ENCODE measurements at regions not wholly inside any gene's neighbourhood (a gene's known extent, or its start where the extent isn't known, plus 50 kb on each side); places are given as distances from the start of the nearest gene placed in this dataset.

DNA sequence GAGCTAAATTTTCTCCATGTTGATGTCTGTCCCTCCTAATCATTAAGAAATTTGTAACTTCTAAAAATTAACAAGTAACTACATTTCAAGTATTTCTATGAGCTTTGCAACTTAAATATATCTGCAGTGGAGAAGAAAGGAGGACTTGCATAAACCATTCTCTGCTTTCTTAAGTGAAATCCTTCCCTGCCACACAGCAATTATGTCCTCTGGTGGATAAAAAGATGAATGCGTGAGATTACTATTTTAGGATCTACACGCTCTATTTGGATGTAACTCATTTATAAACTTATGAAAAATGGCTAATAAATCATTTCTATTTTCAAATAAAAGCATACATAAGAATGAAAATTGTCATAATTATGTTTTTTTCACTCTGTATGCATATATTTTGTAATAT lies 338.0 kb upstream of the PTCHD4 start:
- no peak for TF ChIP-seq POLR2A (IDR thresholded peaks at IDR 0.05)
- TF ChIP-seq, protein P1, sequence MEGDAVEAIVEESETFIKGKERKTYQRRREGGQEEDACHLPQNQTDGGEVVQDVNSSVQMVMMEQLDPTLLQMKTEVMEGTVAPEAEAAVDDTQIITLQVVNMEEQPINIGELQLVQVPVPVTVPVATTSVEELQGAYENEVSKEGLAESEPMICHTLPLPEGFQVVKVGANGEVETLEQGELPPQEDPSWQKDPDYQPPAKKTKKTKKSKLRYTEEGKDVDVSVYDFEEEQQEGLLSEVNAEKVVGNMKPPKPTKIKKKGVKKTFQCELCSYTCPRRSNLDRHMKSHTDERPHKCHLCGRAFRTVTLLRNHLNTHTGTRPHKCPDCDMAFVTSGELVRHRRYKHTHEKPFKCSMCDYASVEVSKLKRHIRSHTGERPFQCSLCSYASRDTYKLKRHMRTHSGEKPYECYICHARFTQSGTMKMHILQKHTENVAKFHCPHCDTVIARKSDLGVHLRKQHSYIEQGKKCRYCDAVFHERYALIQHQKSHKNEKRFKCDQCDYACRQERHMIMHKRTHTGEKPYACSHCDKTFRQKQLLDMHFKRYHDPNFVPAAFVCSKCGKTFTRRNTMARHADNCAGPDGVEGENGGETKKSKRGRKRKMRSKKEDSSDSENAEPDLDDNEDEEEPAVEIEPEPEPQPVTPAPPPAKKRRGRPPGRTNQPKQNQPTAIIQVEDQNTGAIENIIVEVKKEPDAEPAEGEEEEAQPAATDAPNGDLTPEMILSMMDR (IDR thresholded peaks at IDR 0.05): no peak

Measured in testis (tissue), 2 donors.